Endothelial cell of umbilical vein (primary cell): ENCODE measurements at regions not wholly inside any gene's neighbourhood (a gene's known extent, or its start where the extent isn't known, plus 50 kb on each side); places are given as distances from the start of the nearest gene placed in this dataset.

ENCODE experiments used
- POLR2A ChIP-seq: IDR thresholded peaks from 2 replicates; pipeline ENCODE4 v1.6.1; 2012; ENCODE audit warnings: low read depth, mild to moderate bottlenecking, control low read depth, low read length
- POLR2AphosphoS5 ChIP-seq: IDR thresholded peaks from 2 replicates; pipeline ENCODE4 v1.6.1; 2012; ENCODE audit warnings: low read depth, mild to moderate bottlenecking, control low read depth, low read length, moderate library complexity; ENCODE audit not compliant: insufficient read depth
- TF ChIP-seq, protein P1 (sequence below), 2 donors: IDR thresholded peaks; 1 replicate in 1 of 2; 2 replicates in 1 of 2; pipeline ENCODE4 v1.5.1; 2011; ENCODE audit warnings: low read length in 2 of 2, mild to moderate bottlenecking in 2 of 2, moderate library complexity in 2 of 2, control low read depth in 1 of 2, inconsistent platforms in 1 of 2, low read depth in 1 of 2; ENCODE audit not compliant: insufficient read depth in 1 of 2; ENCODE audit errors: extremely low read depth in 1 of 2

DNA sequence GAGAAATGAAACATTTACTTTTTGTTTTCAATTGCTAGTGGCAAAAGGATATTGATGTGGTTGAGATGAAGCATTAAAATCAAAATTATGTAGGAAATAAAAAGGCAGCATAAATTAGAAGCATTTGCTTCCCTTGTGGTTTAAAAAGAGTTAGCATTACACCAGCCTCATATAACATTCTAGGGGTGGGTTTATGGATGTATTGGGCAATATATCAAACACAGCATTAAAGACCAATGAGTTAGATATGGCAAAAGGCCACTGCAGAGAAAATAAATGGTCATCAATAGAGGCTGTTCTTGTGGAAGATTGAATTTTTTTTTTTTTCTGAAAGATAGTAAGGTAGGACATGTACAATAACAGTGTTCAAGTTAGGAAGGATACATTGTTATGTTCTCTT is 473.0 kb downstream of the TLR4 start:
- TF ChIP-seq POLR2AphosphoS5 (no peak), POLR2A (no peak)
- TF ChIP-seq, protein P1, sequence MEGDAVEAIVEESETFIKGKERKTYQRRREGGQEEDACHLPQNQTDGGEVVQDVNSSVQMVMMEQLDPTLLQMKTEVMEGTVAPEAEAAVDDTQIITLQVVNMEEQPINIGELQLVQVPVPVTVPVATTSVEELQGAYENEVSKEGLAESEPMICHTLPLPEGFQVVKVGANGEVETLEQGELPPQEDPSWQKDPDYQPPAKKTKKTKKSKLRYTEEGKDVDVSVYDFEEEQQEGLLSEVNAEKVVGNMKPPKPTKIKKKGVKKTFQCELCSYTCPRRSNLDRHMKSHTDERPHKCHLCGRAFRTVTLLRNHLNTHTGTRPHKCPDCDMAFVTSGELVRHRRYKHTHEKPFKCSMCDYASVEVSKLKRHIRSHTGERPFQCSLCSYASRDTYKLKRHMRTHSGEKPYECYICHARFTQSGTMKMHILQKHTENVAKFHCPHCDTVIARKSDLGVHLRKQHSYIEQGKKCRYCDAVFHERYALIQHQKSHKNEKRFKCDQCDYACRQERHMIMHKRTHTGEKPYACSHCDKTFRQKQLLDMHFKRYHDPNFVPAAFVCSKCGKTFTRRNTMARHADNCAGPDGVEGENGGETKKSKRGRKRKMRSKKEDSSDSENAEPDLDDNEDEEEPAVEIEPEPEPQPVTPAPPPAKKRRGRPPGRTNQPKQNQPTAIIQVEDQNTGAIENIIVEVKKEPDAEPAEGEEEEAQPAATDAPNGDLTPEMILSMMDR (IDR thresholded peaks at IDR 0.05; ENCODE audit: extremely low read depth in 1 of 2, insufficient read depth in 1 of 2, low read depth in 1 of 2, low read length in 2 of 2) = no peak
